Stimulated activated CD4-positive, alpha-beta T cell treated with anti-CD3 and anti-CD28 coated beads, Interleukin-12 subunit alpha, Interleukin-12 subunit beta, amount 100 ng/mL, for 48 hours (primary cell): ENCODE measurements at regions not wholly inside any gene's neighbourhood (a gene's known extent, or its start where the extent isn't known, plus 50 kb on each side); places are given as distances from the start of the nearest gene placed in this dataset.

ENCODE experiments used
- DNase-seq, 3 donors: peaks; one replicate each; pipeline ENCODE4 v3.0.0-alpha.2; 2020; ENCODE audit warnings: low read depth in 2 of 3, low spot score in 1 of 3

DNA sequence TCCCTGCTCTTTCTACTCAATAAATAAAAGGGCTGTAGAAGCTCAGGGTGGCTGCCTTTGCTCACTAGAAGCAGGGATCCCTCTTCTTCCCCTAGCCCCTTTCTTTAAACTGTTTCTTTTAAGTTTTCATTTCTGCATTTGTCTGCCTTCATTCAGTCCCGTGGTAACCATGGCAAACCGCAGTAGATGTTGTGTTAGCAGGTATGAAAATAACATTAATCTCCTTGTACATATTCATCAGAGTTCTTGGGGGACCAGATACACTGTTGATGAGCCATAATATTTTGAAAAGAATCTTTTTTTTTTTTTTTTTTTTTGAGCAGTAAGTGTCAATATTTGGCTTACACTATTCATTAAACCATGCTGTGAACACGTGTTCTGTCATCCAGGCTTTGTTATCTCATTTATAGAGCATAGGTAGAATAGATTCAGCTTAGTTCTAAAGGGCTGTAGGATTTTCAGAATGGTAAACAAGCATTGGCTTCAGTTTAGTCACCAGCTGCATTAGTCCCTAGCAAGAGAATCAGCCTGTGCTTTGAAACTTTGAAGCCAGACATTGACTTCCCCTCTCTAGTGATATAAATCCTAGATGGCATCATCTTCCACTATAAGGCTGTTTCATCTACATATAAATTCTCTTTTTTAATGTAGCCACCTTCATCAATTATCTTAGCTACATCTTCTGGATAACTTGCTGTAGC lies 59.4 kb upstream of the SPRY2 start:
- no peak for DNase-seq

DNA sequence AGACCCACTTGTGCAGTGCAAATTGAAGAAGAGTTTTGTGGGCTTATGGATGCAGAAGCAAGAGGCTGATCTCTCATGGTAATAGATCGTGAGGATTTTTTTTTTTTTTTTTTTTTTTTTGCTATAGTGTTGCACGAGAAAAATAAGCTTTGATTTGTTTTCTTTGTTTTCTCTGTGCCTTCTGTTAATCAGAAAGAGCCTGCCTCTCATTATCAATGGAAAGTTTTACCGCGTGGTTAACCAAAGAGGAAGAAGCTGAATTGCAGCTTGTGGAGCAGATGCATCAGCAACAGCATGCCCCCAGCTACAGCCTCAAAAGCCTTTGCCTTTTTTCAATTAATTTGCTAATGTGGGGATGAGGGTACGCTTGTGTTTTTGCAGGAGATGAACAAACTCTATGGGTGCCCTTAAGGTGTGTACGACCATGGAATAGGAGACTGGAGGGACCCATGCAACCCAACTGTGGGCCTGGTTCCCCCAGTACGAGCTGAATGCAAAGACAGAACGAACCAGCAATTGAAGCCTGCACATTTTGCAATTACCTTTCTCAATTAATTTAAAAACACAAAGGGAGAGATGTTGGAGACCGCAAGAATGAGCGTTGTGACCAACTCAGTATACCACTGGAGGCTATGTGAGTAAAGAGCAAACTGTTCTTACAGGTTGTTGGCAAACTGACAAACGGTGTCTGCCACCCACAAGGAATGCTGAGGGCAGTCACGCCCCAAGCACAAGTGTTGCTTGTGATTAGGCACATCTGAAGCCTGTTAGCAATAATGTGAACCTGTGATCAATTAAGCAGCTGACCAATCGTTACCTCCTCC lies 58.6 kb upstream of the SPRY2 start:
- no peak for DNase-seq
